Activated T-helper 1 cell treated with anti-CD3 and anti-CD28 coated beads, Interleukin-12 subunit alpha, Interleukin-12 subunit beta, Interleukin-2, Interleukin-4 antibody, amounts not matched to agents 30 ng/mL and 10 ng/mL and 1 ng/mL, durations not matched to agents 14 hours and 24 hours and 36 hours (primary cell): ENCODE measurements at regions not wholly inside any gene's neighbourhood (a gene's known extent, or its start where the extent isn't known, plus 50 kb on each side); places are given as distances from the start of the nearest gene placed in this dataset.

Source experiments
- DNase-seq: peaks from one replicate; pipeline ENCODE4 v3.0.0; 2021; ENCODE audit warnings: low spot score
- H3K27ac Mint-ChIP-seq: one replicate; pipeline ENCODE4 v1.8.0; 2021; ENCODE audit warnings: mild to moderate bottlenecking, mixed read lengths
- H3K27me3 Mint-ChIP-seq: one replicate; pipeline ENCODE4 v1.8.0; 2022; ENCODE audit warnings: mild to moderate bottlenecking, moderate library complexity, mixed read lengths; ENCODE audit not compliant: insufficient read depth
- H3K36me3 Mint-ChIP-seq: one replicate; pipeline ENCODE4 v1.8.0; 2021; ENCODE audit warnings: low read depth, mixed read lengths
- H3K4me1 Mint-ChIP-seq: one replicate; pipeline ENCODE4 v1.8.0; 2021; ENCODE audit warnings: low read depth, mixed read lengths
- H3K4me3 Mint-ChIP-seq: one replicate; pipeline ENCODE4 v1.8.0; 2021; ENCODE audit warnings: mild to moderate bottlenecking, moderate library complexity, mixed read lengths
- H3K9me3 Mint-ChIP-seq: one replicate; pipeline ENCODE4 v1.8.0; 2021; ENCODE audit warnings: mixed read lengths
- intact Hi-C: fragments of 100-400 bp; cut with micrococcal nuclease; formaldehyde crosslinking; loops from one replicate; pipeline ENCODE4 v1.15.1; 2024

DNA sequence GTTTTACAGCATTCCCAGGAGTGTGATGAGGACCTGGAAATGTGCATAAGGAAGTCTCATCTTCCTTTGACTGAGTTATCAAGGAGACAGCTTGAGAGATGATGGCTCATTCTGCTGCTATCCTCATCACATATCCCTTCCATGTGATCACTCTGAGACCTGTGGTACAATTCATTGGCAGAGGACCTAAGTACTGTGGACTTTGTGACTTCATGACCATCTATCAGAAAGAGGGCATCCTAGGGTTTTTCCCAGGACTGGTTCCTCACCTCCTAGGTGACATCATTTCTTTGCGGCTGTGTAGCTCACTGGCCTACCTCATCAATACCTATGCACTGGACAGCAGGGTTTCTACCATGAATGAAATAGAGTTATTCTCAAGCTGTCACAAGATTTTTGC, 172.1 kb upstream of the PLEKHG7 start:
- Mint-ChIP-seq H3K27me3 (no peaks in the 10 kb centered on the region), H3K9me3 (peaks cover 6% of the 10 kb centered on the region), H3K27ac (no peak overlapping the region), H3K4me1 (peaks cover 32% of the 10 kb centered on the region), H3K4me3 (no peak overlapping the region), H3K36me3 (peaks cover 6% of the 10 kb centered on the region)
- intact Hi-C loops: no loop called here
- no peak for DNase-seq

DNA sequence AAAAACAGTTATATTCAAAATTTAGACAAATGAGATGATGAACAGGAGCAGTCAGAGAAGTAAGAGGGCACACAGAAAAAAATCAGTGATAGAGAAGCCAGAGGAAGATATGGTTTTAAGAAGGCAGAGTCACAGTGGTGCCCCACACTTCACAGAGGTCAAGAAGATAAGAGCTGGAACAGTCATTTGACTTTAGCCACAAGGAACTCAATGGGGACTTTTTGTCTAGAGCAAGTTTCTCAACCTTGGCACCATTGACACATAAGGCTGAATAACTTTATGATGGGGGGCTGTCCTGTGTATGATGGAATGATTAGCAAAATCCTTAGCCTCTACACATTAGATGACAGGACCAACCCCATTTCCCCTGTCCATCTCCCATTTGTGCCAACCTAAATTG, 172.8 kb upstream of the PLEKHG7 start:
- DNase-seq: no peak
- no peak overlapping the region for H3K4me3 Mint-ChIP-seq
- peaks cover 26% of the 10 kb centered on the region for H3K4me1 Mint-ChIP-seq
- H3K36me3 Mint-ChIP-seq: peaks cover 11% of the 10 kb centered on the region
- no peaks in the 10 kb centered on the region for H3K27me3 Mint-ChIP-seq
- no peak overlapping the region for H3K27ac Mint-ChIP-seq
- intact Hi-C loops: no loop called here
- peaks cover 6% of the 10 kb centered on the region for H3K9me3 Mint-ChIP-seq

DNA sequence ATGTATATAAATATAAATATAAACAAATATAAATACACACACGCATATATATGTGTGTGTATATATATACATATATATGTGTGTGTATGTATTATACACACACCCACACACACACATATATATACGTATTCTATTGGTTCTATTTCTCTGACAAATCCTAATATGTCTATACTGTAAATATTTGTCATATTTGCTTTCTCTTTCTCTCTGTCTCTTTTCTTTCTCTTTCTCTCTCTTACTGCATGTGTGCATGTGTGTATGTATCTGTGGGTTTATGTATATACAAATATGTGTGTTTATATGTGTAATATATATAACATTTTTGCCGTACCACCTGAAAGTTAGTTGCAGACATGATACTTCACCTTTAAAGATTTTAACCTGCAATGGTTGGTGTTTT, 174.2 kb upstream of the PLEKHG7 start:
- Mint-ChIP-seq H3K27me3 (no peaks in the 10 kb centered on the region), H3K9me3 (peaks cover 10% of the 10 kb centered on the region), H3K4me3 (no peak overlapping the region), H3K27ac (no peak overlapping the region), H3K4me1 (peaks cover 32% of the 10 kb centered on the region), H3K36me3 (peaks cover 15% of the 10 kb centered on the region)
- no peak for DNase-seq
- intact Hi-C loops: no loop called here

DNA sequence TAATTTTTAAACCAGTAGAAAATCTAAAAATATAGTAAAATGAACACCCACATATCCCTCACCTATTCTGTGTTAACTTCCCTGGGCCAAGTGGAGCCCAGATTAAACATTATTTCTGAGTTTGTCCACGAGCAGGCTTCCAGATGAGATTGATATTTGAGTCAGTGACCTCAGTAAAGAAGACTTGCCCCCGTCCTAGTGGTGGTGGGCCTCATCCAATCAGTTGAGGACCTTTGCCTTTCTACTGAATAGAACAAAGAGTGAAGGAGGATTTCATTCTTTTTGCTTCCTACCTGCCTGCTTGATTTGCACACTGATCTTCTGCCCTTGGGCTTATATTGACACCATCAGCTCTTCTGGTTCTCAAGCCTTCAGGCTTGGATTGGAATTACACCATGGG, 174.7 kb upstream of the PLEKHG7 start:
- Mint-ChIP-seq H3K27ac (no peak overlapping the region), H3K4me1 (peaks cover 32% of the 10 kb centered on the region), H3K4me3 (no peak overlapping the region), H3K27me3 (no peaks in the 10 kb centered on the region), H3K36me3 (peaks cover 17% of the 10 kb centered on the region), H3K9me3 (peaks cover 14% of the 10 kb centered on the region)
- no peak for DNase-seq
- intact Hi-C loops: no loop called here

DNA sequence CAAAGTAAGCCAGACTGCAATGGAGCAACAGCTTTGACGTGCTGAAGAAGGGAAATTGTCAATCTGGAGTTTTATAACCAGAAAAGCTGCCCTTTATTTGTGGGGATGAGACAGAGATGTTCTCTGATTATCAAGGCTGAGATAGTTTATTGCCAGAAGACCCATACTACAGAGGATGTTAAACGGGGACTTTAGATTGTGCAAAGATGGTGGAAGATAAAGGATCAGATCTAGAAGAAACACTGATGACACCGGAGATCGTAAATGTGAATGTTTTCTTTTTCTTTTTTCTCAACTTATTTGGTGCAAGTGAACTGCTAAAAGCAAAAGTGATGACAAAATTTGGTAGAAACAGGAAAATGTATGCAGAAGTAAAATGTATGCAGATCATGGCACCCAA, 178.3 kb upstream of the PLEKHG7 start:
- intact Hi-C loops: no loop called here
- peaks cover 34% of the 10 kb centered on the region for H3K4me1 Mint-ChIP-seq
- H3K4me3 Mint-ChIP-seq: no peak overlapping the region
- H3K27ac Mint-ChIP-seq: no peak overlapping the region
- H3K9me3 Mint-ChIP-seq: peaks cover 19% of the 10 kb centered on the region
- no peak for DNase-seq
- H3K27me3 Mint-ChIP-seq: no peaks in the 10 kb centered on the region
- H3K36me3 Mint-ChIP-seq: peaks cover 14% of the 10 kb centered on the region

DNA sequence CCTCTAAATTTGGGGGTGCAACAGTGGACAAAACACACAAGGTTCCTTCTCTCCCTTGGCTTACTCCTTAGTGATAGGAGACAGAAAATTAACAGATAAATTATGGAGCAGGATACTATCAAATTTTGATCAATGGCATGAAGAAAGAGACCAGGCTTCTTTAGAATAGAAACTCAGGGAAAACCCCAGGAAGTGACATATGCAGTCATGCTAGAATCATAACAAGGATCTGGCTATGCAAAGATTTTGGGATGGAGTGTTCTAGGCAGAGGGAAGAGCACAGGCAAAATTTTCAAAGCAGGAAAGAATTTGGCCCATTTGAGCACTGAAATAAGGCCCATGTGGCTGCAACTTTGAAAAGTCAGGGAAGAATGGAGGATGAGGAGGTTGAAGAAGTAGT, 182.3 kb upstream of the PLEKHG7 start:
- no peak overlapping the region for H3K27ac Mint-ChIP-seq
- intact Hi-C loops: no loop called here
- H3K9me3 Mint-ChIP-seq: peaks cover 19% of the 10 kb centered on the region
- peaks cover 15% of the 10 kb centered on the region for H3K36me3 Mint-ChIP-seq
- H3K4me3 Mint-ChIP-seq: no peak overlapping the region
- DNase-seq: no peak
- H3K27me3 Mint-ChIP-seq: no peaks in the 10 kb centered on the region
- H3K4me1 Mint-ChIP-seq: peaks cover 43% of the 10 kb centered on the region

DNA sequence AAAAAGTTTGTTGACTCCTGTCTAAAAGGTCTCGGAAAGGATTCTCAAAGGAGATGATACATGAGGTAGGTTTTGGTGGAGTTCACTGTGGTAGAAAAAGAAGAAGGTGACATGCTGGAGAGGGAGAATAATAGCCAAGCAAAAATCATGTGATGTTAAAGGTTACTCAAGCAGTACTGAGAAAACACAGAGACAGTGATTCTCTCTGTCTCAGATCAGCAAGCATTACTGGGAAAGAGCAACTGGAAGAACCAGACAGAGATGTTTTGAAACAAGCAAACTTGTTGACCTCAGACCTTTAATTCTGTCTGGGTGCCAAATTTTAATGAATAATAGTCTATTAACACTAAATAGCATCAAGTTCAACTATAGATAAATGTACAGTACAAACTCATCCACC, 183.5 kb upstream of the PLEKHG7 start:
- Mint-ChIP-seq H3K27me3 (no peaks in the 10 kb centered on the region), H3K4me1 (peaks cover 43% of the 10 kb centered on the region), H3K4me3 (no peak overlapping the region), H3K27ac (no peak overlapping the region), H3K36me3 (peaks cover 11% of the 10 kb centered on the region), H3K9me3 (peaks cover 19% of the 10 kb centered on the region)
- intact Hi-C loops: no loop called here
- DNase-seq: no peak

DNA sequence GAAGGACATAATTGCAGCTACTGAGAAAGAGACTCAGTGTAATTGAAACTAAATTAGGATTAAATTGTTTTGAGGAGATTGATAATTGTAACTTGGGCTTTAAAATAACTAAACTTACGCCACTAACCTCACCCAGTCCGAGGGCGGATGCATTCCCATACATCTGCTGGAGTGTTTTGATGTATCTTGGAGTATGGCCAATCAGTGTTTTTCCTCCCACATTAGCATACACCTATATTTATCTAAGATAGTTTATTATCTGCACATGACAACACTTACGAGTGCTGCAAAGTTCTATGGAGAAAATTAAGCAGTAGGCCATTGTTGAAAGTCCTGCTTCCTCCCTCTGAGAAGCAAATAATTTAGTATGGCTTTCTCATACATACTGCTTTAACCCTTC, 184.7 kb upstream of the PLEKHG7 start:
- peaks cover 50% of the 10 kb centered on the region for H3K4me1 Mint-ChIP-seq
- no peaks in the 10 kb centered on the region for H3K27me3 Mint-ChIP-seq
- peaks cover 8% of the 10 kb centered on the region for H3K36me3 Mint-ChIP-seq
- no peak overlapping the region for H3K27ac Mint-ChIP-seq
- no peak overlapping the region for H3K4me3 Mint-ChIP-seq
- intact Hi-C loops: no loop called here
- peaks cover 22% of the 10 kb centered on the region for H3K9me3 Mint-ChIP-seq
- no peak for DNase-seq

DNA sequence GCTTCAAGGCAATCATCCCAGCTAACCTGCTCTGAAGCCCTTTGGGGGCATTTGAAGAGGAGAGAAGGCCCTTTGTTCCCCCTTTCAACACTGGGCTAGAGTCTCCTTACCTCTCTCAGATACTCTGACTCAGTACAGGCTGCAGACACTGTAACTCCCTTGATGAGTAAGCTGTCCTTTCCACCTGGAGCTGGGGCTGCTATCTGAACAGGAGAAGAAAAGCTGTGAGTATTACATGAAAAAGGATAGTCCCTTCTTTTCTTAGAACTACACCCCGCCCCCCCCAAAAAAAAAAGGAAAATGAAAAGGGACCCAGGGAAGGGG, 186.6 kb upstream of the PLEKHG7 start:
- peaks cover 8% of the 10 kb centered on the region for H3K36me3 Mint-ChIP-seq
- no peak overlapping the region for H3K4me3 Mint-ChIP-seq
- intact Hi-C loops: loop anchor here (1.0 kb wide), 1 partner anchor 10 kb away; no protein-coding TSS in a partner anchor
- no peaks in the 10 kb centered on the region for H3K27me3 Mint-ChIP-seq
- H3K9me3 Mint-ChIP-seq: peaks cover 21% of the 10 kb centered on the region
- DNase-seq: no peak
- peak overlapping the region; percentile 81 for H3K27ac Mint-ChIP-seq
- H3K4me1 Mint-ChIP-seq: peaks cover 50% of the 10 kb centered on the region

DNA sequence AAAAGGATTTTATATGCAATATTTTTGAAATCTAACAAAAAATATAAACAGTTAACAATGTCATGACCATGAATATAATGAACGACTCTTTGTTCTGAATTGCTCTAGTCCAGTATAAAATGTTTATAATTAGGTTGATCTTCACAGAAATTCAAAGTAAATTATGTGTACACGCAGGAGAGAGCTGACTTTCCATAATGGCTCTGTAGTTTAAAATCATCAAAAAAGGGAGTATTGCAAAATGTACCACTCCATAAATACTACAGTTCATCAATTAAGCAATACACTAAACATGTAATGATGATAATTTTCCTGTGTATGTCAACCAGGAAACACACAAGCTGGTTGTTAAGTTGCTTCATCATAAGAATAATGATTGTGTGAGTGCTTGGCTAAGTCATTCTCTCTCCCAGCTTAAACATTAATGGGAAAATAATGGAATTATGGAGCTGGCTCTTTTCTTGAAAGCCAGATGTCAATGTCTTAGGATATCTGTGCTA, 189.5 kb upstream of the PLEKHG7 start:
- no peak for DNase-seq
- Mint-ChIP-seq H3K4me1 (peaks cover 33% of the 10 kb centered on the region), H3K36me3 (peaks cover 7% of the 10 kb centered on the region), H3K27ac (no peak overlapping the region), H3K4me3 (no peak overlapping the region), H3K9me3 (peaks cover 31% of the 10 kb centered on the region), H3K27me3 (no peaks in the 10 kb centered on the region)
- intact Hi-C loops: no loop called here

DNA sequence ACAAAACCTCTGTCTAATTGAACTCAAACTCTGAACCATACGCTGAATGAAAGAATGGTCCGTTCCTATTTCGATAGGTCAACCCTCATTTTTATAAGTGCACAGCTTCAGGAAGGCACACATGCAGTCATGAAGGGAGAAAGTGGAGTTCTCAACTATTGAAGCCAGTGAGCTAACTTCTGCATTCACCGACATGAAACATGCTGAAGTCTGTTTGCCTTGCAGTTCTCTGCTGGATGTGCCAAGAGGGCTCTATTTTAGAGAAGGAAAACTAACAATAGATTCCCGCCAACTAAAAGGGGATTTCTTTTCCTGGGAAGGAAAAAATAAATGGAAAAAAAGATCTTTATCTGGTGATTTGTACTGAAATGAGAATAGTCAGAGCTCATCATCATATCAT, 191.0 kb upstream of the PLEKHG7 start:
- Mint-ChIP-seq H3K27me3 (no peaks in the 10 kb centered on the region), H3K4me3 (no peak overlapping the region)
- no peak for DNase-seq

DNA sequence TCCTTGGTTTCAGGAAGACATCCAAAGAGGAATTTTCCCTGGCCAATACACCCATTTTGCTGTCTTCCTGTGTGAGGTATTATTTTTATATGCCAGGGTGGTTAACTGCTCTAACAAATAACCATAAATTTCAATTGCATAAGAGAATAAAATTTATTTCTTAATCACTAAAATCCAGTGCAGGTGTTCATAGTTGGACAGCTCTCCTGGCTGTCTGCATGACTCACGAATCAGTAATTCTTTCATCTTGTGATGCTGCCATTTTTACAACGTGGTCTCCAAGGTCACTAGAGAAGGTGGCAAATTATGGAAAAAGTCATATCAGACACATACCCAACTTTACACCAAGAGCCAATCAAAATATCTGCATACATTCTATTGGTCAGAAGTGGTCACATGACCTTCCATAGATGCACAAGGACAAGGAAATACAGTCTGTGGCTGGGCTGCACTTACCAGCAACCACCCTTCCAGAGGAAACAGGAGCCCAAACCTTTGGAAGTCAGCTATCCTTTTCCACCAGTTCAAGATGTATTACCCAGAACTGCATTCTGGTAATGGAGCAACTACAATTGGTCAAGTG, 193.5 kb upstream of the PLEKHG7 start:
- H3K27me3 Mint-ChIP-seq: no peaks in the 10 kb centered on the region
- intact Hi-C loops: loop anchor here (10.0 kb wide), 1 partner anchor 1276 kb away; no protein-coding TSS in a partner anchor
- H3K27ac Mint-ChIP-seq: no peak overlapping the region
- no peak for DNase-seq
- H3K4me3 Mint-ChIP-seq: no peak overlapping the region
- peaks cover 8% of the 10 kb centered on the region for H3K36me3 Mint-ChIP-seq
- peaks cover 36% of the 10 kb centered on the region for H3K4me1 Mint-ChIP-seq
- peaks cover 36% of the 10 kb centered on the region for H3K9me3 Mint-ChIP-seq

More for the DNA sequence above, 191.0 kb upstream of the PLEKHG7 start:
- peaks cover 8% of the 10 kb centered on the region for H3K36me3 Mint-ChIP-seq
- intact Hi-C loops: no loop called here
- H3K4me1 Mint-ChIP-seq: peaks cover 36% of the 10 kb centered on the region
- H3K9me3 Mint-ChIP-seq: peaks cover 36% of the 10 kb centered on the region
- H3K27ac Mint-ChIP-seq: no peak overlapping the region

DNA sequence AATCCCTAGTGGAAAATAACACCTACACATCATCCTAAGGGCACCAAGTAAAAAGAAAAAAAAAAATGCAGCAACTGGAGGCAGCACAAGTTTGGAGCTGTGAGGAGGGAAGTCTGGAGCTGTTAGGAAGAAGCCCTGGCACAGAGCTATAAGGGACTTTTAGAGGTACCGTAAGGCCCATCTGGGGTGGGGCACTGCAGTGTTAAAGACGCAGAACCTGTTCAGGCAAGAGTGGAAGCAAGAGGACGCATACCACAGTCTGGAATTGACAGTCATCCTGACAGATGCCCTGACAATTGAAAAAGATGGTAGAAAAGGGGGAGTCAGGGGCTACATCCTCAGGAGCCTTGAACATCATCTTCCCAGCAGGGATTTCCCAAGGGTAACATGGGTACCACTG, 195.9 kb upstream of the PLEKHG7 start:
- Mint-ChIP-seq H3K27ac (peak overlapping the region; percentile 25), H3K27me3 (no peaks in the 10 kb centered on the region), H3K36me3 (peaks cover 5% of the 10 kb centered on the region), H3K9me3 (peaks cover 25% of the 10 kb centered on the region), H3K4me3 (no peak overlapping the region), H3K4me1 (peaks cover 47% of the 10 kb centered on the region)
- no peak for DNase-seq
- intact Hi-C loops: loop anchor here (1.0 to 10.0 kb wide), 3 partner anchors 9 to 1278 kb away; no protein-coding TSS in a partner anchor

DNA sequence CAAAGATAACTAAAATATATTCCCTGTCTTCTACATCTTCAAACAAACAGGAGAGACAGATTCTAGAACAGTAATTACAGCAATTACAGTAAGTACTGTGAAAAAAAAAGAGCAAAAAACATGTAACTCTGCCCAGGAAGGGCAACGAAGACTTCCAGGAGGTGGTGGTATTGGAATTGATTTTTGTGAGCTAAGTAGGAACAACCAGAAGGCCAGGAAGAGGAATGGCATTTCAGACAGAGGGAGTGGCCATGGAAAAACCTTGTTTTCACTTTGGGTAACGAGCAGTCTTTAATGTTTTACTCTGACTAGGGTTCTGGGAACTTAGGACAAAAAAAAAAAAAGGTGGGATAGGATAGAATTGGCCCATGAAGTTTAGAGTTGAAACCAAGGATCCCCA, 196.3 kb upstream of the PLEKHG7 start:
- DNase-seq: no peak
- intact Hi-C loops: loop anchor here (1.0 to 10.0 kb wide), 3 partner anchors 10 to 1278 kb away; no protein-coding TSS in a partner anchor
- peaks cover 5% of the 10 kb centered on the region for H3K36me3 Mint-ChIP-seq
- peaks cover 47% of the 10 kb centered on the region for H3K4me1 Mint-ChIP-seq
- peak overlapping the region; percentile 77 for H3K4me3 Mint-ChIP-seq
- peak overlapping the region; percentile 25 for H3K27ac Mint-ChIP-seq
- H3K9me3 Mint-ChIP-seq: peaks cover 22% of the 10 kb centered on the region
- no peaks in the 10 kb centered on the region for H3K27me3 Mint-ChIP-seq
